ENCODE measurements at regions not wholly inside any gene's neighbourhood (a gene's known extent, or its start where the extent isn't known, plus 50 kb on each side); places are given as distances from the start of the nearest gene placed in this dataset.
"Not testable (repeated sequence)": the region's sequence is repeated elsewhere in the genome, so short reads cannot be mapped to it uniquely, and the experiment has no call there.

- DNase-seq (ENCODE audit: low read depth) = no peak
These were observed 876.8 kb upstream of the WWC1 start for GRCh38 chr5:167414611-167415010.

GRCh38 chr5:167415779-167416746 is 875.4 kb upstream of the WWC1 start:
- no peak for DNase-seq (ENCODE audit: low read depth)

- no peak for DNase-seq (ENCODE audit: low read depth)
These were observed 873.8 kb upstream of the WWC1 start for GRCh38 chr5:167417662-167418061.

GRCh38 chr5:167425161-167425560 is 866.3 kb upstream of the WWC1 start:
- DNase-seq (ENCODE audit: low read depth) = no peak

- no peak for DNase-seq (ENCODE audit: low read depth)
These were observed 864.9 kb upstream of the WWC1 start for GRCh38 chr5:167426501-167426900.

- not testable (repeated sequence) for DNase-seq (ENCODE audit: low read depth)
These were observed 863.8 kb upstream of the WWC1 start for GRCh38 chr5:167427641-167428040.

GRCh38 chr5:167440846-167441245 is 850.6 kb upstream of the WWC1 start:
- DNase-seq (ENCODE audit: low read depth) = no peak

GRCh38 chr5:167442922-167443321 is 848.5 kb upstream of the WWC1 start:
- no peak for DNase-seq (ENCODE audit: low read depth)

- no peak for DNase-seq (ENCODE audit: low read depth)
These were observed 843.7 kb upstream of the WWC1 start for GRCh38 chr5:167447466-167448375.

- DNase-seq (ENCODE audit: low read depth) = no peak
These were observed 843.1 kb upstream of the WWC1 start for GRCh38 chr5:167448376-167448775.

GRCh38 chr5:167451076-167451475 is 840.4 kb upstream of the WWC1 start:
- no peak for DNase-seq (ENCODE audit: low read depth)

GRCh38 chr5:167452136-167452535 is 839.3 kb upstream of the WWC1 start:
- no peak for DNase-seq (ENCODE audit: low read depth)

- no peak for DNase-seq (ENCODE audit: low read depth)
These were observed 838.0 kb upstream of the WWC1 start for GRCh38 chr5:167453246-167454030.

- DNase-seq (ENCODE audit: low read depth) = no peak
These were observed 833.0 kb upstream of the WWC1 start for GRCh38 chr5:167458412-167458811.

- DNase-seq (ENCODE audit: low read depth) = no peak
These were observed 830.9 kb upstream of the WWC1 start for GRCh38 chr5:167460449-167461020.

GRCh38 chr5:167463939-167464338 is 827.5 kb upstream of the WWC1 start:
- DNase-seq (ENCODE audit: low read depth) = no peak

GRCh38 chr5:167466992-167467391 is 824.5 kb upstream of the WWC1 start:
- DNase-seq (ENCODE audit: low read depth) = no peak

GRCh38 chr5:167472566-167473108 is 818.8 kb upstream of the WWC1 start:
- DNase-seq (ENCODE audit: low read depth) = no peak

- no peak for DNase-seq (ENCODE audit: low read depth)
These were observed 813.3 kb upstream of the WWC1 start for GRCh38 chr5:167478188-167478587.

GRCh38 chr5:167479779-167480178 is 811.7 kb upstream of the WWC1 start:
- no peak for DNase-seq (ENCODE audit: low read depth)

GRCh38 chr5:167481345-167481744 is 810.1 kb upstream of the WWC1 start:
- DNase-seq (ENCODE audit: low read depth) = no peak

All from fibroblast of gingiva (primary cell).